ENCODE measurements at regions not wholly inside any gene's neighbourhood (a gene's known extent, or its start where the extent isn't known, plus 50 kb on each side); places are given as distances from the start of the nearest gene placed in this dataset.

GRCh38 chr7:124428781-124429180 is 336.8 kb downstream of the GPR37 start (continued):
- TF ChIP-seq, protein P1, sequence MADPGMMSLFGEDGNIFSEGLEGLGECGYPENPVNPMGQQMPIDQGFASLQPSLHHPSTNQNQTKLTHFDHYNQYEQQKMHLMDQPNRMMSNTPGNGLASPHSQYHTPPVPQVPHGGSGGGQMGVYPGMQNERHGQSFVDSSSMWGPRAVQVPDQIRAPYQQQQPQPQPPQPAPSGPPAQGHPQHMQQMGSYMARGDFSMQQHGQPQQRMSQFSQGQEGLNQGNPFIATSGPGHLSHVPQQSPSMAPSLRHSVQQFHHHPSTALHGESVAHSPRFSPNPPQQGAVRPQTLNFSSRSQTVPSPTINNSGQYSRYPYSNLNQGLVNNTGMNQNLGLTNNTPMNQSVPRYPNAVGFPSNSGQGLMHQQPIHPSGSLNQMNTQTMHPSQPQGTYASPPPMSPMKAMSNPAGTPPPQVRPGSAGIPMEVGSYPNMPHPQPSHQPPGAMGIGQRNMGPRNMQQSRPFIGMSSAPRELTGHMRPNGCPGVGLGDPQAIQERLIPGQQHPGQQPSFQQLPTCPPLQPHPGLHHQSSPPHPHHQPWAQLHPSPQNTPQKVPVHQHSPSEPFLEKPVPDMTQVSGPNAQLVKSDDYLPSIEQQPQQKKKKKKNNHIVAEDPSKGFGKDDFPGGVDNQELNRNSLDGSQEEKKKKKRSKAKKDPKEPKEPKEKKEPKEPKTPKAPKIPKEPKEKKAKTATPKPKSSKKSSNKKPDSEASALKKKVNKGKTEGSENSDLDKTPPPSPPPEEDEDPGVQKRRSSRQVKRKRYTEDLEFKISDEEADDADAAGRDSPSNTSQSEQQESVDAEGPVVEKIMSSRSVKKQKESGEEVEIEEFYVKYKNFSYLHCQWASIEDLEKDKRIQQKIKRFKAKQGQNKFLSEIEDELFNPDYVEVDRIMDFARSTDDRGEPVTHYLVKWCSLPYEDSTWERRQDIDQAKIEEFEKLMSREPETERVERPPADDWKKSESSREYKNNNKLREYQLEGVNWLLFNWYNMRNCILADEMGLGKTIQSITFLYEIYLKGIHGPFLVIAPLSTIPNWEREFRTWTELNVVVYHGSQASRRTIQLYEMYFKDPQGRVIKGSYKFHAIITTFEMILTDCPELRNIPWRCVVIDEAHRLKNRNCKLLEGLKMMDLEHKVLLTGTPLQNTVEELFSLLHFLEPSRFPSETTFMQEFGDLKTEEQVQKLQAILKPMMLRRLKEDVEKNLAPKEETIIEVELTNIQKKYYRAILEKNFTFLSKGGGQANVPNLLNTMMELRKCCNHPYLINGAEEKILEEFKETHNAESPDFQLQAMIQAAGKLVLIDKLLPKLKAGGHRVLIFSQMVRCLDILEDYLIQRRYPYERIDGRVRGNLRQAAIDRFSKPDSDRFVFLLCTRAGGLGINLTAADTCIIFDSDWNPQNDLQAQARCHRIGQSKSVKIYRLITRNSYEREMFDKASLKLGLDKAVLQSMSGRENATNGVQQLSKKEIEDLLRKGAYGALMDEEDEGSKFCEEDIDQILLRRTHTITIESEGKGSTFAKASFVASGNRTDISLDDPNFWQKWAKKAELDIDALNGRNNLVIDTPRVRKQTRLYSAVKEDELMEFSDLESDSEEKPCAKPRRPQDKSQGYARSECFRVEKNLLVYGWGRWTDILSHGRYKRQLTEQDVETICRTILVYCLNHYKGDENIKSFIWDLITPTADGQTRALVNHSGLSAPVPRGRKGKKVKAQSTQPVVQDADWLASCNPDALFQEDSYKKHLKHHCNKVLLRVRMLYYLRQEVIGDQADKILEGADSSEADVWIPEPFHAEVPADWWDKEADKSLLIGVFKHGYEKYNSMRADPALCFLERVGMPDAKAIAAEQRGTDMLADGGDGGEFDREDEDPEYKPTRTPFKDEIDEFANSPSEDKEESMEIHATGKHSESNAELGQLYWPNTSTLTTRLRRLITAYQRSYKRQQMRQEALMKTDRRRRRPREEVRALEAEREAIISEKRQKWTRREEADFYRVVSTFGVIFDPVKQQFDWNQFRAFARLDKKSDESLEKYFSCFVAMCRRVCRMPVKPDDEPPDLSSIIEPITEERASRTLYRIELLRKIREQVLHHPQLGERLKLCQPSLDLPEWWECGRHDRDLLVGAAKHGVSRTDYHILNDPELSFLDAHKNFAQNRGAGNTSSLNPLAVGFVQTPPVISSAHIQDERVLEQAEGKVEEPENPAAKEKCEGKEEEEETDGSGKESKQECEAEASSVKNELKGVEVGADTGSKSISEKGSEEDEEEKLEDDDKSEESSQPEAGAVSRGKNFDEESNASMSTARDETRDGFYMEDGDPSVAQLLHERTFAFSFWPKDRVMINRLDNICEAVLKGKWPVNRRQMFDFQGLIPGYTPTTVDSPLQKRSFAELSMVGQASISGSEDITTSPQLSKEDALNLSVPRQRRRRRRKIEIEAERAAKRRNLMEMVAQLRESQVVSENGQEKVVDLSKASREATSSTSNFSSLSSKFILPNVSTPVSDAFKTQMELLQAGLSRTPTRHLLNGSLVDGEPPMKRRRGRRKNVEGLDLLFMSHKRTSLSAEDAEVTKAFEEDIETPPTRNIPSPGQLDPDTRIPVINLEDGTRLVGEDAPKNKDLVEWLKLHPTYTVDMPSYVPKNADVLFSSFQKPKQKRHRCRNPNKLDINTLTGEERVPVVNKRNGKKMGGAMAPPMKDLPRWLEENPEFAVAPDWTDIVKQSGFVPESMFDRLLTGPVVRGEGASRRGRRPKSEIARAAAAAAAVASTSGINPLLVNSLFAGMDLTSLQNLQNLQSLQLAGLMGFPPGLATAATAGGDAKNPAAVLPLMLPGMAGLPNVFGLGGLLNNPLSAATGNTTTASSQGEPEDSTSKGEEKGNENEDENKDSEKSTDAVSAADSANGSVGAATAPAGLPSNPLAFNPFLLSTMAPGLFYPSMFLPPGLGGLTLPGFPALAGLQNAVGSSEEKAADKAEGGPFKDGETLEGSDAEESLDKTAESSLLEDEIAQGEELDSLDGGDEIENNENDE (IDR thresholded peaks at IDR 0.05; ENCODE audit: insufficient replicate concordance, low read length), result no peak
